ENCODE measurements at regions not wholly inside any gene's neighbourhood (a gene's known extent, or its start where the extent isn't known, plus 50 kb on each side); places are given as distances from the start of the nearest gene placed in this dataset.

DNA sequence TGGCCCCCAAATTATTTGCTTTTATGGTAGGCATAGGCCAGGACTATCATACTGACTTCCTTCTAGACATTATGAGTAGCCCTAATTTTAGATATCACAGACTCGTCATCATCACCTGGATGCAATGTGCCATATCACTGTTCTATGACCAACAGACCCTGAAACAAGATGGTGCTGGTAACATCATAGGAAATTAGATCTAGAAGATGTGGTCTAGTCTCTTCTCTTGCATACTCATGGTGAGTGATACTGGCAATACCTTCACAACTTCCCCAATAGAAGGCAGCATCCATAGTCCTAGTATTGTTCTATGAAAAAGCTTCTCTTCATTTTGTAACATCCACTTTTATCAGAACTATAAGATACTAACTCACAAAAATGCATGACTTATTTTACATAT lies 116.3 kb upstream of the ITGA4 start:
- H3K27me3 ChIP-seq (ENCODE audit: control insufficient read depth, insufficient read depth, low read length), result no peaks in the 10 kb centered on the region
- TF ChIP-seq, protein P1, sequence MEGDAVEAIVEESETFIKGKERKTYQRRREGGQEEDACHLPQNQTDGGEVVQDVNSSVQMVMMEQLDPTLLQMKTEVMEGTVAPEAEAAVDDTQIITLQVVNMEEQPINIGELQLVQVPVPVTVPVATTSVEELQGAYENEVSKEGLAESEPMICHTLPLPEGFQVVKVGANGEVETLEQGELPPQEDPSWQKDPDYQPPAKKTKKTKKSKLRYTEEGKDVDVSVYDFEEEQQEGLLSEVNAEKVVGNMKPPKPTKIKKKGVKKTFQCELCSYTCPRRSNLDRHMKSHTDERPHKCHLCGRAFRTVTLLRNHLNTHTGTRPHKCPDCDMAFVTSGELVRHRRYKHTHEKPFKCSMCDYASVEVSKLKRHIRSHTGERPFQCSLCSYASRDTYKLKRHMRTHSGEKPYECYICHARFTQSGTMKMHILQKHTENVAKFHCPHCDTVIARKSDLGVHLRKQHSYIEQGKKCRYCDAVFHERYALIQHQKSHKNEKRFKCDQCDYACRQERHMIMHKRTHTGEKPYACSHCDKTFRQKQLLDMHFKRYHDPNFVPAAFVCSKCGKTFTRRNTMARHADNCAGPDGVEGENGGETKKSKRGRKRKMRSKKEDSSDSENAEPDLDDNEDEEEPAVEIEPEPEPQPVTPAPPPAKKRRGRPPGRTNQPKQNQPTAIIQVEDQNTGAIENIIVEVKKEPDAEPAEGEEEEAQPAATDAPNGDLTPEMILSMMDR (IDR thresholded peaks at IDR 0.05; ENCODE audit: low read depth, low read length), result no peak
- no peak for DNase-seq (ENCODE audit: low read depth, low spot score)
- CTCF ChIA-PET, result no interaction called here
- H3K27ac ChIP-seq (ENCODE audit: low read depth, low read length), result no peak overlapping the region
- H3K4me3 ChIP-seq (ENCODE audit: low read depth, low read length), result no peak overlapping the region
- POLR2A ChIA-PET, result no interaction called here
- no peaks in the 10 kb centered on the region for H3K9me3 ChIP-seq (ENCODE audit: control insufficient read depth, insufficient read depth, low read length)

DNA sequence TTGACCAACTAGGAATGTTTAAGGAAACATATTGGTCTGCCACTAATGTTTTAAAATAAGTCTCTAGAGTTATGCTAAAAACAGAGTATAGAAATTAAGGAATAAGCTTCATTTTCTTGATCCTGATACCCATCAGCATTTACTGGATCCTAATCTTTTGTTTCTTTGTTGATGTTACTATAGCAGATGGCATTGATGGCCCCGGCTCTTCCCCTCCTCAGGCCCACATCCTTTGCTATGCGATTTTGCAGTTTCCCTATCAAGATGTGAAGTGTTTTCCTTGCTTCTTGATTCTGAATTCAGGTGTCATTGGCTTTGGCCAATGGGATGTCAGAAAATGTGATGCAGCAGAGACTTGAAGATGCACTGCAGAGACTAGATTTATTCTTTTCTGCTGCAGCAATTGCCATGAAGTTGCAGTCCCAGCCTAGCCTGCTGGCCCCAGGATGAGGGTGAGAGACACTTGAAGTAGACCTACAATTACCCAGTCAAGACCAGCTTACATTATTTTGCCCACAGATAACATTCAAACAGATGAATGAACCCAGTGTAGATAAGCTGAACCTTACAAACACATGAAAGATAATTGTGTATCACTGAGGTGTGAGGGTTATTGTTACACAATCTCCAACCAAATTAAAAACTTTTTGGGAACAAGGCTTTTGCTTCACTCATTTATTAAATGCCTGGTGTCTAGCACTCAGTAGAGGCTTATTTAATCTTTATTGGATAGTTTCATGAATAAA lies 115.2 kb upstream of the ITGA4 start:
- POLR2A ChIA-PET, result interaction anchor here (0.5 kb wide), 1 partner anchor 562 kb away, joined by 3 read pairs; no protein-coding TSS in a partner anchor
- H3K27me3 ChIP-seq (ENCODE audit: control insufficient read depth, insufficient read depth, low read length), result no peaks in the 10 kb centered on the region
- TF ChIP-seq, protein P1 (IDR thresholded peaks at IDR 0.05; ENCODE audit: low read depth, low read length), result no peak
- CTCF ChIA-PET, result interaction anchor here (1.1 kb wide), 1 partner anchor 238 kb away, joined by 3 read pairs; no protein-coding TSS in a partner anchor
- H3K4me3 ChIP-seq (ENCODE audit: low read depth, low read length), result no peak overlapping the region
- no peaks in the 10 kb centered on the region for H3K9me3 ChIP-seq (ENCODE audit: control insufficient read depth, insufficient read depth, low read length)
- DNase-seq (ENCODE audit: low read depth, low spot score), result no peak
- H3K27ac ChIP-seq (ENCODE audit: low read depth, low read length), result no peak overlapping the region

DNA sequence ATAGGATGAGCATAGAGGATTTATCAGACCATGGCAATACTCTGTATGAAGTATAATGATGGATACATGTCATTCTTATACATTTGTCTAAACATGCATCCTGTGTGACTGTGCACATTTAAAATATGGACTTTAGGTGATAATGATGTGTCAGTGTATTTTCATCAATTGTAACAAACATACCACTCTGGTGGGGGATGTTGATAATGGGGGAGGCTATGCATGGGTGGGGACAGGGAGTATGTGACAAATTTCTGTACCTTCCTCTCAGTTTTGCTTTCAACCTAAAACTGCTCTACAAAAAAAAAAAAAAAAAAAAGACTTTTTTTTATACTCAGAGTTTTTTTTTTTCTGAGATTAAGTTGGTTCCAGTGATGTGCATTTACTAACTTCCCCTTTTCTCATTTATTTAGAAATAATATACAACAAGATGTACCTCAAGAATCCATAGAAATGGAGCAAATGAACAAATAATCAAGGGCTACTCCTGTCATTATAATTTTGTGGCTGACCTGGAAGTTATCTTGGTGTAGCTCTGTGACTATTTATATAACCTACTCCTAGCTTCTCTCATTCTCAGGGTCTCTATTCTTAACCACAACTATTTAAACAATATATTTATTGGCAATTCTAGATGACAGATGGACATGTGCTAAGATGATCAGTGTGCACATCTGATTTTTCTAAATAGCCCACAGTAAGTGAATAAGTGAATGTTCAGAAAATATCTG lies 108.9 kb upstream of the ITGA4 start:
- Histone ChIP-seq H3K4me3 (ENCODE audit: low read depth, low read length) (no peak overlapping the region), H3K9me3 (ENCODE audit: control insufficient read depth, insufficient read depth, low read length) (no peaks in the 10 kb centered on the region), H3K27ac (ENCODE audit: low read depth, low read length) (no peak overlapping the region), H3K27me3 (ENCODE audit: control insufficient read depth, insufficient read depth, low read length) (no peaks in the 10 kb centered on the region)
- CTCF ChIA-PET, result no interaction called here
- POLR2A ChIA-PET, result no interaction called here
- DNase-seq (ENCODE audit: low read depth, low spot score), result no peak
- TF ChIP-seq, protein P1 (IDR thresholded peaks at IDR 0.05; ENCODE audit: low read depth, low read length), result no peak

DNA sequence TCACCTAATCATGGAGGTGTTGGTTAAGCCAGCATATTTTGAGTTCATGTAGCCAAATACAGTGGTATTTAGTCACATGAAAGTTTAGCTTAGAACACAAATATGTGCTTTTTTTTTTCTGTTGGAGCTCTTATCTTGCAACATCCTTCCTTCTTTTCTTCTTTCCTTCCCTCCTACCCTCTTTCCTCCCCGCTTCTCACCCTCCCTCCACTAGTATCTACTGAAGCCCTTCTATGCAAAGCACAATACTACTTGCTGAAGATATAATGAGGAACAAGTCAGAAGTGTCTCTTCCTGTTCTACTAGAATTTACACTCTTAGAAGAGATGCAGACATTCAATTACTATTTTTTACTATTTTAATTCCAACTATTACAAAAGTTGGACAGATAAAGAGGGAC lies 105.0 kb upstream of the ITGA4 start:
- no peak for DNase-seq (ENCODE audit: low read depth, low spot score)
- no peak overlapping the region for H3K27ac ChIP-seq (ENCODE audit: low read depth, low read length)
- no peak overlapping the region for H3K4me3 ChIP-seq (ENCODE audit: low read depth, low read length)
- H3K27me3 ChIP-seq (ENCODE audit: control insufficient read depth, insufficient read depth, low read length), result no peaks in the 10 kb centered on the region
- CTCF ChIA-PET, result no interaction called here
- POLR2A ChIA-PET, result no interaction called here
- no peaks in the 10 kb centered on the region for H3K9me3 ChIP-seq (ENCODE audit: control insufficient read depth, insufficient read depth, low read length)
- TF ChIP-seq, protein P1 (IDR thresholded peaks at IDR 0.05; ENCODE audit: low read depth, low read length), result no peak

DNA sequence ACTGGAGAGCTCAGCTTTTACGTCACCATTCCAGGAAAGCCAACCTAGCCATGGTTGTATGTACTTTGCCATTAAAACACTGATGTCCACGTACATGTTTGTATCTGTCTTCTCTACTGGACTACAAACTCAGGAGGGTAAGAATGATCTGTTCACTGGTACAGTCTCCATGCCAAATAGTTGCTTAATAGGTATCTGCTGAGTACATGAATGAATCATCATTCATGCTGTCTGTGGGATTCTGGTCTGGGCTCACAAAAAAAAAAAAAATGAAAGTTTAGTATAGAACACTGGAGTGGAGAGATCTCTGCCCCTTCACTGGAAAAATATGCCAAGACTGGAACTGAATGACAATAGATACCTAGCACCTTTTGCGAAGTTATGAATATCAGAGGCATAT lies 102.6 kb upstream of the ITGA4 start:
- no peak overlapping the region for H3K4me3 ChIP-seq (ENCODE audit: low read depth, low read length)
- no peaks in the 10 kb centered on the region for H3K9me3 ChIP-seq (ENCODE audit: control insufficient read depth, insufficient read depth, low read length)
- ChIA-PET POLR2A (no interaction called here), CTCF (no interaction called here)
- TF ChIP-seq, protein P1 (IDR thresholded peaks at IDR 0.05; ENCODE audit: low read depth, low read length), result no peak
- peak; percentile 6 for DNase-seq (ENCODE audit: low read depth, low spot score)
- no peak overlapping the region for H3K27ac ChIP-seq (ENCODE audit: low read depth, low read length)
- no peaks in the 10 kb centered on the region for H3K27me3 ChIP-seq (ENCODE audit: control insufficient read depth, insufficient read depth, low read length)
